Astrocyte (in vitro differentiated cells and primary cell): ENCODE measurements at regions not wholly inside any gene's neighbourhood (a gene's known extent, or its start where the extent isn't known, plus 50 kb on each side); places are given as distances from the start of the nearest gene placed in this dataset.
"Not testable (repeated sequence)": the region's sequence is repeated elsewhere in the genome, so short reads cannot be mapped to it uniquely, and the experiment has no call there.

Experiments
- DNase-seq: peaks from one replicate; pipeline ENCODE4 v3.0.0-alpha.2; 2010; ENCODE audit warnings: low read depth
- FAIRE-seq: peaks from 2 replicates; lab custom pipeline; 2011; peaks lifted over from hg19 to GRCh38; lab: Jason Lieb, UNC
- H2AFZ ChIP-seq: 2 replicates; pipeline ENCODE4 v1.6.0; 2012; ENCODE audit warnings: low read depth, low read length, inconsistent platforms
- H3K27ac ChIP-seq: 2 replicates; pipeline ENCODE4 v1.5.1; 2011; ENCODE audit warnings: low read depth, low read length, inconsistent platforms
- H3K27me3 ChIP-seq: 2 replicates; pipeline ENCODE4 v1.6.0; 2011; ENCODE audit warnings: low read length, inconsistent platforms; ENCODE audit not compliant: insufficient read depth
- H3K36me3 ChIP-seq: 2 replicates; pipeline ENCODE4 v1.5.1; 2011; ENCODE audit warnings: low read length, inconsistent platforms; ENCODE audit not compliant: insufficient read depth
- H3K4me1 ChIP-seq: 2 replicates; pipeline ENCODE4 v1.5.1; 2011; ENCODE audit warnings: low read length, inconsistent platforms; ENCODE audit not compliant: insufficient read depth
- H3K4me2 ChIP-seq: 2 replicates; pipeline ENCODE4 v1.6.0; 2012; ENCODE audit warnings: low read length, inconsistent platforms
- H3K4me3 ChIP-seq: 2 replicates; pipeline ENCODE4 v1.5.1; 2011; ENCODE audit warnings: low read depth, mild to moderate bottlenecking, low read length, inconsistent platforms; ENCODE audit not compliant: insufficient read depth
- H3K79me2 ChIP-seq: 2 replicates; pipeline ENCODE4 v1.6.0; 2012; ENCODE audit warnings: mild to moderate bottlenecking, low read length, inconsistent platforms; ENCODE audit not compliant: insufficient read depth
- H3K9ac ChIP-seq: 2 replicates; pipeline ENCODE4 v1.6.0; 2012; ENCODE audit warnings: mild to moderate bottlenecking, low read length, inconsistent platforms
- H3K9me3 ChIP-seq: 2 replicates; pipeline ENCODE4 v1.5.1; 2012; ENCODE audit warnings: low read depth, mild to moderate bottlenecking, low read length, inconsistent platforms; ENCODE audit not compliant: insufficient read depth
- H4K20me1 ChIP-seq: 2 replicates; pipeline ENCODE4 v1.6.0; 2012; ENCODE audit warnings: low read length, inconsistent platforms; ENCODE audit not compliant: insufficient read depth
- H3K27ac Mint-ChIP-seq: one replicate; pipeline ENCODE4 v1.8.0; 2021; ENCODE audit warnings: mild to moderate bottlenecking, mixed read lengths; ENCODE audit not compliant: unreplicated experiment
- H3K27me3 Mint-ChIP-seq: one replicate; pipeline ENCODE4 v1.8.0; 2021; ENCODE audit warnings: low read depth, mixed read lengths; ENCODE audit not compliant: unreplicated experiment
- H3K36me3 Mint-ChIP-seq: one replicate; pipeline ENCODE4 v1.8.0; 2021; ENCODE audit warnings: low read depth, mixed read lengths; ENCODE audit not compliant: unreplicated experiment
- H3K4me1 Mint-ChIP-seq: one replicate; pipeline ENCODE4 v1.8.0; 2021; ENCODE audit warnings: low read depth, mixed read lengths; ENCODE audit not compliant: unreplicated experiment
- H3K4me3 Mint-ChIP-seq: one replicate; pipeline ENCODE4 v1.8.0; 2021; ENCODE audit warnings: mild to moderate bottlenecking, moderate library complexity, mixed read lengths; ENCODE audit not compliant: unreplicated experiment
- H3K9me3 Mint-ChIP-seq: one replicate; pipeline ENCODE4 v1.8.0; 2021; ENCODE audit warnings: mild to moderate bottlenecking, mixed read lengths; ENCODE audit not compliant: unreplicated experiment
- EZH2 ChIP-seq: IDR thresholded peaks from 2 replicates; pipeline ENCODE4 v1.6.1; 2012; ENCODE audit warnings: mild to moderate bottlenecking, low read length, inconsistent platforms; ENCODE audit not compliant: insufficient read depth
- TF ChIP-seq, protein P1 (sequence below): IDR thresholded peaks from 2 replicates; pipeline ENCODE4 v1.5.1; 2011; ENCODE audit warnings: low read depth, mild to moderate bottlenecking, inconsistent platforms, low read length, moderate library complexity; ENCODE audit not compliant: insufficient read depth

DNA sequence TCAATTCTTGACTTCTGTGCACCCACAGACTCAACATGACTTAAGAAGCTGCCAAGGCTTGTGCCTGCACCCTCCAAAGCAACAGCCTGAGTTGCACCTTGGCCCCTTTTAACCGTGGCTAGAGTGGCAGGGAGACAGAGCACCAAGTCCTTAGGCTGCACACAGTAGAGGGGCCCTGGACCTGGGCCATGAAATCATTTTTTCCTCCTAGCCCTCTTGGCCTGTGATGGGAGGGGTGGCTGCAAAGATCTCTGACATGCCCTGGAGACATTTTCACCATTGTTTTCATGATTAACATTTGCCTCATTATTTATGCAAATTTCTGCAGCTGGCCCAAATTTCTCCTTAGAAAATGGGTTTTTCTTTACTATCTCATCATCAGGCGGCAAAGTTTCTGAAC lies 836.8 kb downstream of the ZPLD1 start:
- H3K4me1 Mint-ChIP-seq: no peaks in the 10 kb centered on the region
- H3K27ac Mint-ChIP-seq: no peak overlapping the region
- Histone ChIP-seq H3K27me3 (no peaks in the 10 kb centered on the region), H3K9me3 (peaks cover 3% of the 10 kb centered on the region), H3K79me2 (no peaks in the 10 kb centered on the region), H3K9ac (no peak overlapping the region), H3K27ac (no peak overlapping the region), H2AFZ (no peak overlapping the region), H3K4me1 (no peaks in the 10 kb centered on the region), H3K36me3 (no peaks in the 10 kb centered on the region), H3K4me3 (no peak overlapping the region), H3K4me2 (no peak overlapping the region), H4K20me1 (no peaks in the 10 kb centered on the region)
- no peak overlapping the region for H3K4me3 Mint-ChIP-seq
- DNase-seq: no peak
- TF ChIP-seq EZH2: no peak
- TF ChIP-seq, protein P1, sequence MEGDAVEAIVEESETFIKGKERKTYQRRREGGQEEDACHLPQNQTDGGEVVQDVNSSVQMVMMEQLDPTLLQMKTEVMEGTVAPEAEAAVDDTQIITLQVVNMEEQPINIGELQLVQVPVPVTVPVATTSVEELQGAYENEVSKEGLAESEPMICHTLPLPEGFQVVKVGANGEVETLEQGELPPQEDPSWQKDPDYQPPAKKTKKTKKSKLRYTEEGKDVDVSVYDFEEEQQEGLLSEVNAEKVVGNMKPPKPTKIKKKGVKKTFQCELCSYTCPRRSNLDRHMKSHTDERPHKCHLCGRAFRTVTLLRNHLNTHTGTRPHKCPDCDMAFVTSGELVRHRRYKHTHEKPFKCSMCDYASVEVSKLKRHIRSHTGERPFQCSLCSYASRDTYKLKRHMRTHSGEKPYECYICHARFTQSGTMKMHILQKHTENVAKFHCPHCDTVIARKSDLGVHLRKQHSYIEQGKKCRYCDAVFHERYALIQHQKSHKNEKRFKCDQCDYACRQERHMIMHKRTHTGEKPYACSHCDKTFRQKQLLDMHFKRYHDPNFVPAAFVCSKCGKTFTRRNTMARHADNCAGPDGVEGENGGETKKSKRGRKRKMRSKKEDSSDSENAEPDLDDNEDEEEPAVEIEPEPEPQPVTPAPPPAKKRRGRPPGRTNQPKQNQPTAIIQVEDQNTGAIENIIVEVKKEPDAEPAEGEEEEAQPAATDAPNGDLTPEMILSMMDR: no peak
- no peak for FAIRE-seq
- H3K9me3 Mint-ChIP-seq: peaks cover 15% of the 10 kb centered on the region
- H3K27me3 Mint-ChIP-seq: no peaks in the 10 kb centered on the region
- H3K36me3 Mint-ChIP-seq: no peaks in the 10 kb centered on the region

DNA sequence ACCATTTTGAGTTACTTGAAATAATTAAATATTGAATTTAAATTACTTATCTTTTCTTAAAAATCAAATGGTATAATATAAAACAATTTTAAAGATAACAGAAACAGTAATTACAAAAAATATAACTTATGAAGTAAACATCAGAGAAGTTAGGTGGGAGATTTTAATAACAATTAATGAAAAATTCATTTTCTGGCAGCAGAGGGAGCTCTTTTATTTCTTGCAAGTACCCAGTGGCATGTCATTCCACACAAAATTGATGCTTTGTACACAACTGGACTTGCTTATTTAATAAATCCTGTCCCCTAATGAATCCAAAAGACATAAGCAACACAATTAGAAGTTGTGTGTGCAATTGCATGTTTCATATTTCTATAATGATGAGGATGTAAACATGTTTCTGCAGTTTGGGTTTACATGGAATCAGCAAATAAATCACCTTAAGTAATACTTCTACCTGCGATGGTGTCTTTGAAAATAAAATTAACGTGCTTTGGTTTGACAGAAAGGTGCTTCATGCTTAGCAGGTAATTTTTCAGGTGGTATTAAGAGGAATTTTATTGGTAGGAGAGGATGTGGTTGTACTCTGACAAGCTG lies 861.3 kb downstream of the ZPLD1 start:
- H3K36me3 Mint-ChIP-seq: no peaks in the 10 kb centered on the region
- H4K20me1 ChIP-seq: no peaks in the 10 kb centered on the region
- H3K9ac ChIP-seq: no peak overlapping the region
- H3K27ac ChIP-seq: no peak overlapping the region
- H3K9me3 Mint-ChIP-seq: peaks cover 3% of the 10 kb centered on the region
- no peak overlapping the region for H3K4me3 Mint-ChIP-seq
- no peak for FAIRE-seq
- peak; percentile 23 for DNase-seq
- no peaks in the 10 kb centered on the region for H3K4me1 ChIP-seq
- no peak overlapping the region for H2AFZ ChIP-seq
- H3K27ac Mint-ChIP-seq: no peak overlapping the region
- H3K4me2 ChIP-seq: no peak overlapping the region
- no peak overlapping the region for H3K4me3 ChIP-seq
- no peaks in the 10 kb centered on the region for H3K27me3 Mint-ChIP-seq
- H3K36me3 ChIP-seq: no peaks in the 10 kb centered on the region
- H3K4me1 Mint-ChIP-seq: peaks cover 2% of the 10 kb centered on the region
- no peaks in the 10 kb centered on the region for H3K79me2 ChIP-seq
- no peak for TF ChIP-seq EZH2
- TF ChIP-seq, protein P1: peak; percentile 36
- H3K9me3 ChIP-seq: no peaks in the 10 kb centered on the region
- H3K27me3 ChIP-seq: no peaks in the 10 kb centered on the region

DNA sequence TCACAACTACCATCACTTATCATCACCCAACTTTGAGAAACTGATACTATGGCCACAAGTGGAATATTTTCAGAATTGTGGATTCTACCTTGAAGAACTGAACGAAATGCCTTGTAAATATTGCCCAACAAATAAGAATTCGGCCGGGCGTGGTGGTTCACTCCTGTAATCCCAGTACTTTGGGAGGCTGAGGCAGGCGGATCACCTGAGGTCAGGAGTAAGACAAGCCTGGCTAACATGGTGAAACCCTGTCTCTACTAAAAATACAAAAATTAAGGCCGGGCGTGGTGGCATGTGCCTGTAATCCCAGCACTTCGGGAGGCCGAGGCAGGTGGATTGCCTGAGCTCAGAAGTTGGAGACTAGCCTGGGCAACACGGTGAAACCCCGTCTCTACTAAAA lies 862.7 kb downstream of the ZPLD1 start:
- H4K20me1 ChIP-seq, H3K79me2 ChIP-seq, H3K27ac ChIP-seq, H3K9me3 ChIP-seq, H3K27ac Mint-ChIP-seq, FAIRE-seq, H3K4me1 ChIP-seq, H3K36me3 ChIP-seq, H3K27me3 ChIP-seq, H3K4me3 ChIP-seq, H3K36me3 Mint-ChIP-seq, H3K4me2 ChIP-seq, H3K9ac ChIP-seq, H3K4me3 Mint-ChIP-seq, H2AFZ ChIP-seq, DNase-seq, H3K9me3 Mint-ChIP-seq, H3K4me1 Mint-ChIP-seq, H3K27me3 Mint-ChIP-seq: not testable (repeated sequence)
